ENCODE measurements at regions not wholly inside any gene's neighbourhood (a gene's known extent, or its start where the extent isn't known, plus 50 kb on each side); places are given as distances from the start of the nearest gene placed in this dataset.

DNA sequence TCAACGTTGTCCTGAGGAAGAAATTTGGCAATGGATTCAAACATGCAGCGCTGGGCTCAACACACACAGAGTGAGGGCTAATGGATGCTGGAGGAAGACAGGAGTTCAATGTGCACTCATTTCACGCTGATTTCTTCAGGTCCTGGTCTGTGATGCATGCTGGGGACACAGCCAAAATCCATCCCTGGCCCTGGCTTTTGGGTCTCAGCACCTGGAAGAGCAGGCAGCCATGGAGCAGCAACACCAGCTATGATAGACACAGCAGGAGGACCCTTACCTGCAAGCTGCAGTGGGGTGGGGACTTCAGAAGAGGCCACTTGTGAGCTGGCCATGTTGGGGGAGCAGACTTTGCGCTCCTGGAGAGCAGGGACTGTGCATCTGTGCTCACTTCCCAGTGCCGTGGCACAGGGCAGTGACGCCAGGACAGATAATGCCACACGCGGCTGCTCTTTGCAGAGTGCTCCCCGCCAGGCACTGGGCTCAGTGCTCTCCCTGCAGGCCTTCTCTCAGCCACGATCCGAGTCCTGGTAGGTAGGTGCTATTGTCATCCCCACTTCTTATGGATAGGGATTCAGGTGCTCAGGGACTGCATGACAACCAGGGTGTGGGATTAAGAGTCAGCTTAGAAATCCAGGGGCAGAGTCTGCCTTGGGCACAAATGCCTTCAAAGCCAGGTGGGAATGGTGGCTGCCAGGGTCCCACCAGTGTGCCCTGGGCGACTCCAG is 138.8 kb upstream of the UNC5B start:
- Histone ChIP-seq H3K27me3 (ENCODE audit: insufficient read depth) (0 out of 2 replicates have a peak, but pooled peaks cover 5% of the 10 kb centered on the region), H3K4me1 (ENCODE audit: control insufficient read depth in 1 of 2, insufficient read depth in 2 of 2, low read depth in 1 of 2, low read length in 1 of 2) (peaks cover 0 to 65% of the 10 kb centered on the region in 2 experiments; a peak in 1 of 4 replicates), H3K4me2 (no peak overlapping the region), H2AFZ (ENCODE audit: low read depth) (no peak overlapping the region), H3K9me3 (no peaks in the 10 kb centered on the region), H3K4me3 (ENCODE audit: low read depth in 2 of 2, low read length in 1 of 2) (no peak overlapping the region), H4K20me1 (ENCODE audit: insufficient read depth) (no peaks in the 10 kb centered on the region), H3F3A (replicated peaks; ENCODE audit: insufficient read depth) (no peaks in the 10 kb centered on the region), H3K9me2 (no peaks in the 10 kb centered on the region), H3K27ac (ENCODE audit: low read depth in 2 of 2, low read length in 1 of 2) (peak overlapping the region in 1 of 2 experiments; percentile 56; a peak in 1 of 4 replicates), H3K79me2 (ENCODE audit: insufficient read depth) (no peaks in the 10 kb centered on the region), H3K36me3 (replicated peaks in 1 of 2; ENCODE audit: control insufficient read depth in 1 of 2, insufficient read depth in 2 of 2, low read length in 1 of 2) (no peaks in the 10 kb centered on the region), H3K9ac (no peak overlapping the region)
- WGBS (ENCODE audit: low lambda C conversion rate), result 46% methylated on average over 11 of the region's 12 CpGs
- ChIA-PET CTCF (interaction anchor here (0.8 to 7.8 kb wide), 8 partner anchors 9 to 197 kb away, joined by 3 to 42 read pairs (median 4); no protein-coding TSS in a partner anchor), POLR2A (no interaction called here)
- peak; percentile 20 for DNase-seq
- TF ChIP-seq YY1 (IDR thresholded peaks at IDR 0.05; ENCODE audit: low read depth), result no peak
- no peak for TF ChIP-seq NRF1 (IDR thresholded peaks at IDR 0.05; ENCODE audit: low read depth, low read length)
- no peak for TF ChIP-seq GATA2 (CRISPR knock-in tag; IDR thresholded peaks at IDR 0.05)
- no peak for TF ChIP-seq TEAD4 (IDR thresholded peaks at IDR 0.05; ENCODE audit: borderline replicate concordance, insufficient read depth)
- TF ChIP-seq, protein P1, sequence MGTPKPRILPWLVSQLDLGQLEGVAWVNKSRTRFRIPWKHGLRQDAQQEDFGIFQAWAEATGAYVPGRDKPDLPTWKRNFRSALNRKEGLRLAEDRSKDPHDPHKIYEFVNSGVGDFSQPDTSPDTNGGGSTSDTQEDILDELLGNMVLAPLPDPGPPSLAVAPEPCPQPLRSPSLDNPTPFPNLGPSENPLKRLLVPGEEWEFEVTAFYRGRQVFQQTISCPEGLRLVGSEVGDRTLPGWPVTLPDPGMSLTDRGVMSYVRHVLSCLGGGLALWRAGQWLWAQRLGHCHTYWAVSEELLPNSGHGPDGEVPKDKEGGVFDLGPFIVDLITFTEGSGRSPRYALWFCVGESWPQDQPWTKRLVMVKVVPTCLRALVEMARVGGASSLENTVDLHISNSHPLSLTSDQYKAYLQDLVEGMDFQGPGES (IDR thresholded peaks at IDR 0.05; ENCODE audit: low read depth, low read length), result no peak
- no peak for TF ChIP-seq EP300 (IDR thresholded peaks at IDR 0.05; ENCODE audit: borderline replicate concordance in 1 of 2, low read depth in 1 of 2, low read length in 1 of 2)
- TF ChIP-seq, protein P2, sequence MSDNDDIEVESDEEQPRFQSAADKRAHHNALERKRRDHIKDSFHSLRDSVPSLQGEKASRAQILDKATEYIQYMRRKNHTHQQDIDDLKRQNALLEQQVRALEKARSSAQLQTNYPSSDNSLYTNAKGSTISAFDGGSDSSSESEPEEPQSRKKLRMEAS (IDR thresholded peaks at IDR 0.05; ENCODE audit: low read depth), result no peak
- no peak for TF ChIP-seq FOXJ3 (CRISPR knock-in tag; IDR thresholded peaks at IDR 0.05)
- TF ChIP-seq, protein P3, sequence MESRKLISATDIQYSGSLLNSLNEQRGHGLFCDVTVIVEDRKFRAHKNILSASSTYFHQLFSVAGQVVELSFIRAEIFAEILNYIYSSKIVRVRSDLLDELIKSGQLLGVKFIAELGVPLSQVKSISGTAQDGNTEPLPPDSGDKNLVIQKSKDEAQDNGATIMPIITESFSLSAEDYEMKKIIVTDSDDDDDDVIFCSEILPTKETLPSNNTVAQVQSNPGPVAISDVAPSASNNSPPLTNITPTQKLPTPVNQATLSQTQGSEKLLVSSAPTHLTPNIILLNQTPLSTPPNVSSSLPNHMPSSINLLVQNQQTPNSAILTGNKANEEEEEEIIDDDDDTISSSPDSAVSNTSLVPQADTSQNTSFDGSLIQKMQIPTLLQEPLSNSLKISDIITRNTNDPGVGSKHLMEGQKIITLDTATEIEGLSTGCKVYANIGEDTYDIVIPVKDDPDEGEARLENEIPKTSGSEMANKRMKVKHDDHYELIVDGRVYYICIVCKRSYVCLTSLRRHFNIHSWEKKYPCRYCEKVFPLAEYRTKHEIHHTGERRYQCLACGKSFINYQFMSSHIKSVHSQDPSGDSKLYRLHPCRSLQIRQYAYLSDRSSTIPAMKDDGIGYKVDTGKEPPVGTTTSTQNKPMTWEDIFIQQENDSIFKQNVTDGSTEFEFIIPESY (IDR thresholded peaks at IDR 0.05; ENCODE audit: borderline replicate concordance, low read depth), result no peak
- TF ChIP-seq TCF12 (IDR thresholded peaks at IDR 0.05), result no peak
- no peak for TF ChIP-seq RCOR1 (IDR thresholded peaks at IDR 0.05; ENCODE audit: low read length)
- no peak for TF ChIP-seq SIN3A (IDR thresholded peaks at IDR 0.05; ENCODE audit: borderline replicate concordance, low read depth, low read length)
- TF ChIP-seq, protein P4, sequence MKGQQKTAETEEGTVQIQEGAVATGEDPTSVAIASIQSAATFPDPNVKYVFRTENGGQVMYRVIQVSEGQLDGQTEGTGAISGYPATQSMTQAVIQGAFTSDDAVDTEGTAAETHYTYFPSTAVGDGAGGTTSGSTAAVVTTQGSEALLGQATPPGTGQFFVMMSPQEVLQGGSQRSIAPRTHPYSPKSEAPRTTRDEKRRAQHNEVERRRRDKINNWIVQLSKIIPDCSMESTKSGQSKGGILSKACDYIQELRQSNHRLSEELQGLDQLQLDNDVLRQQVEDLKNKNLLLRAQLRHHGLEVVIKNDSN (IDR thresholded peaks at IDR 0.05; ENCODE audit: borderline replicate concordance, low read depth), result no peak
- no peak for TF ChIP-seq ELF1 (IDR thresholded peaks at IDR 0.05)
